ENCODE measurements at regions not wholly inside any gene's neighbourhood (a gene's known extent, or its start where the extent isn't known, plus 50 kb on each side); places are given as distances from the start of the nearest gene placed in this dataset.

GRCh38 chr3:107861904-107862303 is 228.9 kb downstream of the CD47 start:
- H3K9me1 ChIP-seq (ENCODE audit: control insufficient read depth, extremely low read depth, insufficient read depth, low read length), result no peaks in the 10 kb centered on the region
- no peaks in the 10 kb centered on the region for H3K27me3 ChIP-seq (ENCODE audit: control insufficient read depth, extremely low read depth, insufficient read depth, low read length)
- H3K27ac ChIP-seq (ENCODE audit: control insufficient read depth, insufficient read depth, low read length), result no peak overlapping the region
- H3K4me1 ChIP-seq (ENCODE audit: control insufficient read depth, extremely low read depth, insufficient read depth, low read length), result no peaks in the 10 kb centered on the region
- no peak overlapping the region for H2AFZ ChIP-seq (ENCODE audit: control insufficient read depth, low read length)
- H3K4me3 ChIP-seq (ENCODE audit: control insufficient read depth in 2 of 3, extremely low read depth in 1 of 3, insufficient read depth in 2 of 3, low read depth in 1 of 3, low read length in 3 of 3), result no peak overlapping the region
- DNase-seq (ENCODE audit: low read depth, low spot score) (no peak), FAIRE-seq (no peak)
- H3K9ac ChIP-seq (ENCODE audit: control insufficient read depth, extremely low read depth, insufficient read depth, low read length), result no peak overlapping the region
- H3K79me2 ChIP-seq (ENCODE audit: control insufficient read depth, insufficient read depth, low read length), result no peaks in the 10 kb centered on the region
- TF ChIP-seq CTCF (optimal IDR thresholded peaks at IDR 0.05 in 1 of 3, IDR thresholded peaks at IDR 0.05 in 1 of 3, conservative IDR thresholded peaks at IDR 0.05 in 1 of 3; ENCODE audit: extremely low read depth in 1 of 3, insufficient read depth in 2 of 3, low read length in 3 of 3), result no peak
- TF ChIP-seq EZH2 (IDR thresholded peaks at IDR 0.05; ENCODE audit: low read length), result no peak
- no peaks in the 10 kb centered on the region for H4K20me1 ChIP-seq (ENCODE audit: control insufficient read depth, extremely low read depth, insufficient read depth, low read length)
- dilution Hi-C loops (cut with MboI; ENCODE audit: extremely low pct_ligation_motif_present, low sequenced_read_pairs), result no loop called here
- no peaks in the 10 kb centered on the region for H3K36me3 ChIP-seq (ENCODE audit: control insufficient read depth in 2 of 2, extremely low read depth in 1 of 2, insufficient read depth in 2 of 2, low read length in 2 of 2)
- H3K4me2 ChIP-seq (ENCODE audit: control insufficient read depth, extremely low read depth, insufficient read depth, low read depth, low read length), result no peak overlapping the region
- H3K9me3 ChIP-seq (ENCODE audit: control insufficient read depth, low read depth, low read length), result no peaks in the 10 kb centered on the region

GRCh38 chr3:107861422-107861821 is 229.4 kb downstream of the CD47 start:
- no peak for TF ChIP-seq EZH2 (IDR thresholded peaks at IDR 0.05; ENCODE audit: low read length)
- H3K36me3 ChIP-seq (ENCODE audit: control insufficient read depth in 2 of 2, extremely low read depth in 1 of 2, insufficient read depth in 2 of 2, low read length in 2 of 2), result no peaks in the 10 kb centered on the region
- no peak overlapping the region for H2AFZ ChIP-seq (ENCODE audit: control insufficient read depth, low read length)
- H3K27me3 ChIP-seq (ENCODE audit: control insufficient read depth, extremely low read depth, insufficient read depth, low read length), result no peaks in the 10 kb centered on the region
- H3K4me1 ChIP-seq (ENCODE audit: control insufficient read depth, extremely low read depth, insufficient read depth, low read length), result no peaks in the 10 kb centered on the region
- no peak for FAIRE-seq
- H3K9me3 ChIP-seq (ENCODE audit: control insufficient read depth, low read depth, low read length), result no peaks in the 10 kb centered on the region
- no peak for DNase-seq (ENCODE audit: low read depth, low spot score)
- no peak overlapping the region for H3K4me3 ChIP-seq (ENCODE audit: control insufficient read depth in 2 of 3, extremely low read depth in 1 of 3, insufficient read depth in 2 of 3, low read depth in 1 of 3, low read length in 3 of 3)
- dilution Hi-C loops (cut with MboI; ENCODE audit: extremely low pct_ligation_motif_present, low sequenced_read_pairs), result no loop called here
- H3K27ac ChIP-seq (ENCODE audit: control insufficient read depth, insufficient read depth, low read length), result no peak overlapping the region
- no peaks in the 10 kb centered on the region for H3K9me1 ChIP-seq (ENCODE audit: control insufficient read depth, extremely low read depth, insufficient read depth, low read length)
- H3K4me2 ChIP-seq (ENCODE audit: control insufficient read depth, extremely low read depth, insufficient read depth, low read depth, low read length), result no peak overlapping the region
- H3K79me2 ChIP-seq (ENCODE audit: control insufficient read depth, insufficient read depth, low read length), result no peaks in the 10 kb centered on the region
- H4K20me1 ChIP-seq (ENCODE audit: control insufficient read depth, extremely low read depth, insufficient read depth, low read length), result no peaks in the 10 kb centered on the region
- H3K9ac ChIP-seq (ENCODE audit: control insufficient read depth, extremely low read depth, insufficient read depth, low read length), result no peak overlapping the region

All from keratinocyte (primary cell).